Effector memory CD8-positive, alpha-beta T cell (primary cell): ENCODE measurements at regions not wholly inside any gene's neighbourhood (a gene's known extent, or its start where the extent isn't known, plus 50 kb on each side); places are given as distances from the start of the nearest gene placed in this dataset.
"Not testable (repeated sequence)": the region's sequence is repeated elsewhere in the genome, so short reads cannot be mapped to it uniquely, and the experiment has no call there.

Source experiments
- ATAC-seq: fragments of 150-1000 bp; cut with Tn5 transposase; replicated peaks from 2 replicates; pipeline ENCODE4 v1.10.0; 2021; ENCODE audit warnings: mild to moderate bottlenecking, moderate library complexity
- DNase-seq, 3 experiments: peaks; one replicate each; pipeline ENCODE4 v3.0.0; 2021
- H3K27ac Mint-ChIP-seq, 2 donors: one replicate each; pipeline ENCODE4 v1.8.0; 2022; ENCODE audit warnings: mild to moderate bottlenecking in 2 of 2, mixed read lengths in 2 of 2, moderate library complexity in 2 of 2
- H3K27me3 Mint-ChIP-seq, 2 donors: one replicate each; pipeline ENCODE4 v1.8.0; 2022; ENCODE audit warnings: mixed read lengths in 2 of 2
- H3K36me3 Mint-ChIP-seq: one replicate; pipeline ENCODE4 v1.8.0; 2022; ENCODE audit warnings: mild to moderate bottlenecking, moderate library complexity, mixed read lengths; ENCODE audit not compliant: insufficient read depth
- H3K4me1 Mint-ChIP-seq, 2 donors: one replicate each; pipeline ENCODE4 v1.8.0; 2022; ENCODE audit warnings: low read depth in 2 of 2, mixed read lengths in 2 of 2
- H3K4me3 Mint-ChIP-seq, 2 donors: one replicate each; pipeline ENCODE4 v1.8.0; 2022; ENCODE audit warnings: mild to moderate bottlenecking in 2 of 2, mixed read lengths in 2 of 2, moderate library complexity in 2 of 2
- H3K9me3 Mint-ChIP-seq, 2 donors: one replicate each; pipeline ENCODE4 v1.8.0; 2022; ENCODE audit warnings: mixed read lengths in 2 of 2

- ATAC-seq = no peak
- Mint-ChIP-seq H3K4me1 (peaks cover 0 to 2% of the 10 kb centered on the region in 2 donors), H3K27me3 (no peaks in the 10 kb centered on the region)
Observed at GRCh38 chr11:92461447-92461846, 236.8 kb downstream of the FAT3 start.

GRCh38 chr11:92462821-92463220 is 238.2 kb downstream of the FAT3 start:
- Mint-ChIP-seq H3K27me3 (no peaks in the 10 kb centered on the region), H3K9me3 (peaks cover 7 to 10% of the 10 kb centered on the region in 2 donors), H3K4me3 (no peak overlapping the region), H3K27ac (no peak overlapping the region), H3K36me3 (no peaks in the 10 kb centered on the region), H3K4me1 (peaks cover 0 to 2% of the 10 kb centered on the region in 2 donors)
- DNase-seq (no peak), ATAC-seq (no peak)

More at GRCh38 chr11:92461447-92461846, 236.8 kb downstream of the FAT3 start:
- no peaks in the 10 kb centered on the region for H3K36me3 Mint-ChIP-seq
- no peak for DNase-seq
- H3K9me3 Mint-ChIP-seq = peaks cover 7 to 10% of the 10 kb centered on the region in 2 donors
- no peak overlapping the region for H3K27ac Mint-ChIP-seq
- H3K4me3 Mint-ChIP-seq = no peak overlapping the region

- H3K27me3 Mint-ChIP-seq = no peaks in the 10 kb centered on the region
- no peak overlapping the region for H3K27ac Mint-ChIP-seq
- no peaks in the 10 kb centered on the region for H3K36me3 Mint-ChIP-seq
- H3K4me1 Mint-ChIP-seq = no peaks in the 10 kb centered on the region
- DNase-seq = no peak
- peaks cover 0 to 7% of the 10 kb centered on the region in 2 donors for H3K9me3 Mint-ChIP-seq
- H3K4me3 Mint-ChIP-seq = no peak overlapping the region
- no peak for ATAC-seq
Observed at GRCh38 chr11:92464822-92465221, 240.2 kb downstream of the FAT3 start.

- H3K4me1 Mint-ChIP-seq, H3K27ac Mint-ChIP-seq, H3K4me3 Mint-ChIP-seq, DNase-seq, ATAC-seq, H3K36me3 Mint-ChIP-seq, H3K27me3 Mint-ChIP-seq, H3K9me3 Mint-ChIP-seq: not testable (repeated sequence)
Observed at GRCh38 chr11:92465410-92465809, 240.8 kb downstream of the FAT3 start.

GRCh38 chr11:92473736-92474135 is 249.1 kb downstream of the FAT3 start:
- no peaks in the 10 kb centered on the region for H3K4me1 Mint-ChIP-seq

GRCh38 chr11:92475316-92475715 is 250.7 kb downstream of the FAT3 start:
- Mint-ChIP-seq H3K9me3 (peaks cover 3 to 19% of the 10 kb centered on the region in 2 donors), H3K27ac (no peak overlapping the region), H3K4me1 (no peaks in the 10 kb centered on the region), H3K27me3 (no peaks in the 10 kb centered on the region), H3K4me3 (no peak overlapping the region), H3K36me3 (no peaks in the 10 kb centered on the region)
- ATAC-seq (no peak), DNase-seq (no peak)

More at GRCh38 chr11:92473736-92474135, 249.1 kb downstream of the FAT3 start:
- no peak overlapping the region for H3K27ac Mint-ChIP-seq
- H3K9me3 Mint-ChIP-seq = peaks cover 3 to 13% of the 10 kb centered on the region in 2 donors
- no peaks in the 10 kb centered on the region for H3K27me3 Mint-ChIP-seq
- H3K4me3 Mint-ChIP-seq = no peak overlapping the region
- ATAC-seq = no peak
- no peak for DNase-seq
- H3K36me3 Mint-ChIP-seq = no peaks in the 10 kb centered on the region

- no peaks in the 10 kb centered on the region for H3K36me3 Mint-ChIP-seq
- peaks cover 3 to 19% of the 10 kb centered on the region in 2 donors for H3K9me3 Mint-ChIP-seq
- no peak overlapping the region for H3K4me3 Mint-ChIP-seq
Observed at GRCh38 chr11:92475819-92476218, 251.2 kb downstream of the FAT3 start.

DNA sequence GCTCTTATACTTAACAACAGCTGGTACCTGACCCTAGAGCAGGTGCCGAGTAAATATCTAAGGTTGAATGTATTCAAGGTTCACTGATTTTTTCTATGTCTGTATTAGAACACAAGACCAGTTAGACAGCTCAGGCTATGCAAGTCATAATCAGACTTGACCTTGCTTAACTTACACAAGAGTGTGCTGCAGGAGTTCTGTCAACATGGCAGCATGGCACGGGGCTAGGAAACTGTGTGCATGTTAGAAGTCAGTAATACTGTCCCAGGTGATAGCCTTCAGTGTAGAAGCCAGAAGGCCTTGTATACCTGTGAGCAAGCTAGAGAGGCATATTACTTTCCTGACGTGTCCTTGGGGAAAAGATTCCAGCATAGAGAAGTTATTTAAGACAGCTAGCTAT is 253.1 kb downstream of the FAT3 start:
- Mint-ChIP-seq H3K9me3 (peaks cover 3 to 19% of the 10 kb centered on the region in 2 donors), H3K27me3 (no peaks in the 10 kb centered on the region), H3K4me3 (no peak overlapping the region), H3K36me3 (no peaks in the 10 kb centered on the region), H3K27ac (no peak overlapping the region), H3K4me1 (no peaks in the 10 kb centered on the region)
- DNase-seq (no peak), ATAC-seq (no peak)

More at GRCh38 chr11:92475819-92476218, 251.2 kb downstream of the FAT3 start:
- ATAC-seq (no peak), DNase-seq (no peak)
- H3K27ac Mint-ChIP-seq = no peak overlapping the region
- H3K27me3 Mint-ChIP-seq = no peaks in the 10 kb centered on the region
- no peaks in the 10 kb centered on the region for H3K4me1 Mint-ChIP-seq

DNA sequence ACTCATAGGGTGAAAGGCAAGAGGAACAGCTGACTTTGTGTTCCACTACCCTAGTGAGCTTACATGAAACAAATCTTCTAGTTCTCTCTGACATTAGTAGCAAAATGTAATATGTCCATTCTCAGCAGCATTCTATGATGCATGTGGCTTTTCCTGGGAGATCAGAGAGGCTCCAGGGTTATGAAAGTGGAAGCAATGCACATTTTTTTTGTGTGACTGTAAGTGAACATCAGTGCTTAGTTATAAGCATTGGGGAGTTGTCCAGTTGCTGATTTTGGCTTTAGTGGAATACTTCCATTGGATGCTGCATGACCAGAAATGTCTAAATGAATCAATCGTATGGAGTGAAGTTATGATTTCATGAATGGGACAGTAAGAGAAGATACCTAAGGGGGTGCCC is 255.9 kb downstream of the FAT3 start:
- no peaks in the 10 kb centered on the region for H3K36me3 Mint-ChIP-seq
- H3K27ac Mint-ChIP-seq = no peak overlapping the region
- H3K4me3 Mint-ChIP-seq = no peak overlapping the region
- no peaks in the 10 kb centered on the region for H3K4me1 Mint-ChIP-seq
- DNase-seq = no peak
- peaks cover 0 to 5% of the 10 kb centered on the region in 2 donors for H3K9me3 Mint-ChIP-seq
- H3K27me3 Mint-ChIP-seq = no peaks in the 10 kb centered on the region
- ATAC-seq = no peak

DNA sequence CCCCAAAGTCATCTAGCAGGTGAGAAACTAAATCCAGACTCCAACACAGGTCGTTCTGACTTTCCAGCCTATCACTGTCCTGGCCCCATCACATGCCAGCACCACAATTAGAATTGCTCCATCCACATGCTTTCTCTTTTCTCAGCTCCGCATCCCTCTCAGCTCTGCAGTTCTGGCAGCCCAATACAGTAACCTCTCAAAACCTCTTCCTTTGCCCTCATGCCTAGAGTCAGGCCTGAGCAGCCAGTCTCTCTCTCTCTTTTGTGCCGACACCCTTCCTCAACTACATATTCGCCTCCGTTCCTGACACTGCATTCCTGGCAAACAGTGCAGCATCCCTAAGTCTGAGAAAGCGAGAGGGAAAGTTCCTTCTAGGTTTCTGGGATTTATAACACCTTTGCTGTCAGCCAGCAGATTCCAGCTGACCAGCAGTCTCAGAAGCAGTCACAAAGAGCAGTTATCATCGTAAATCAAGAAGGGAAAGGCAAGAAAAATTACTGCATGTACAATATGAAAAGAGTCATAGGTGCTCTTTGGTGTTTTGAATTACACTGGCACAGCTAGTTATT is 258.0 kb downstream of the FAT3 start:
- no peak overlapping the region for H3K27ac Mint-ChIP-seq
- no peaks in the 10 kb centered on the region for H3K36me3 Mint-ChIP-seq
- no peaks in the 10 kb centered on the region for H3K27me3 Mint-ChIP-seq
- H3K4me3 Mint-ChIP-seq = no peak overlapping the region
- H3K9me3 Mint-ChIP-seq = peaks cover 2 to 5% of the 10 kb centered on the region in 2 donors
- no peak for DNase-seq
- H3K4me1 Mint-ChIP-seq = no peaks in the 10 kb centered on the region
- no peak for ATAC-seq

- Mint-ChIP-seq H3K27ac (no peak overlapping the region), H3K4me3 (no peak overlapping the region), H3K36me3 (no peaks in the 10 kb centered on the region), H3K4me1 (no peaks in the 10 kb centered on the region), H3K27me3 (no peaks in the 10 kb centered on the region), H3K9me3 (peaks cover 2% of the 10 kb centered on the region in 2 donors)
- no peak for DNase-seq
- ATAC-seq = no peak
Observed at GRCh38 chr11:92484570-92484969, 260.0 kb downstream of the FAT3 start.

- H3K9me3 Mint-ChIP-seq = peaks cover 4 to 10% of the 10 kb centered on the region in 2 donors
- no peak overlapping the region for H3K27ac Mint-ChIP-seq
- H3K27me3 Mint-ChIP-seq = no peaks in the 10 kb centered on the region
- no peaks in the 10 kb centered on the region for H3K4me1 Mint-ChIP-seq
- no peak overlapping the region for H3K4me3 Mint-ChIP-seq
- no peaks in the 10 kb centered on the region for H3K36me3 Mint-ChIP-seq
- ATAC-seq = no peak
- DNase-seq = no peak
Observed at GRCh38 chr11:92489826-92490399, 265.3 kb downstream of the FAT3 start.

DNA sequence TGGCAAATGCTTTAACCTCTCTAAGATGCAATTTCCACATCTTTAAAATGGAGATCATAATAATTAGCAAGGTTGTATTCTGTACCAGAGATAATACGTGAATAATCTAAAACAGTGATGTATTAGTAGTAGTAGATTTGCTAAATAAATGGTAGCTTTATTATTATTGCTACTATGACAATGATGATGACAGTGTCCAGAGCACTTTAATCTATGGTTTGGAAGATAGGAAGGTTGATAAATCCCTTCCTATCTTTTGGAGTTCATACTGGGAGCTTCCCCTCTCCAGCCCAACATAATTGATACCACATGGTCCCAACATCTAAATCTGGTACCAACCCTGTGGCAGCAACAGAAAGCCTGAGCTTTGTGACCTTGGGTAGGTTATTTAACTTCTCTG is 267.8 kb downstream of the FAT3 start:
- H3K27ac Mint-ChIP-seq = no peak overlapping the region
- H3K4me3 Mint-ChIP-seq = no peak overlapping the region
- ATAC-seq (no peak), DNase-seq (no peak)
- H3K36me3 Mint-ChIP-seq = no peaks in the 10 kb centered on the region
- no peaks in the 10 kb centered on the region for H3K27me3 Mint-ChIP-seq
- peaks cover 7 to 18% of the 10 kb centered on the region in 2 donors for H3K9me3 Mint-ChIP-seq
- H3K4me1 Mint-ChIP-seq = no peaks in the 10 kb centered on the region

GRCh38 chr11:92495107-92495793 is 270.6 kb downstream of the FAT3 start:
- Mint-ChIP-seq H3K27me3 (no peaks in the 10 kb centered on the region), H3K9me3 (peaks cover 7 to 18% of the 10 kb centered on the region in 2 donors), H3K4me1 (no peaks in the 10 kb centered on the region), H3K4me3 (no peak overlapping the region), H3K36me3 (no peaks in the 10 kb centered on the region), H3K27ac (no peak overlapping the region)
- ATAC-seq (no peak), DNase-seq (no peak)
